HG02798 (cell line): ENCODE measurements at regions not wholly inside any gene's neighbourhood (a gene's known extent, or its start where the extent isn't known, plus 50 kb on each side); places are given as distances from the start of the nearest gene placed in this dataset.
"Not testable (repeated sequence)": the region's sequence is repeated elsewhere in the genome, so short reads cannot be mapped to it uniquely, and the experiment has no call there.

Source experiments
- ATAC-seq: cut with Tn5 transposase; IDR thresholded peaks from one replicate; pipeline ENCODE4 v1.9.1; 2021; ENCODE audit warnings: mild to moderate bottlenecking; ENCODE audit not compliant: unreplicated experiment, poor library complexity

DNA sequence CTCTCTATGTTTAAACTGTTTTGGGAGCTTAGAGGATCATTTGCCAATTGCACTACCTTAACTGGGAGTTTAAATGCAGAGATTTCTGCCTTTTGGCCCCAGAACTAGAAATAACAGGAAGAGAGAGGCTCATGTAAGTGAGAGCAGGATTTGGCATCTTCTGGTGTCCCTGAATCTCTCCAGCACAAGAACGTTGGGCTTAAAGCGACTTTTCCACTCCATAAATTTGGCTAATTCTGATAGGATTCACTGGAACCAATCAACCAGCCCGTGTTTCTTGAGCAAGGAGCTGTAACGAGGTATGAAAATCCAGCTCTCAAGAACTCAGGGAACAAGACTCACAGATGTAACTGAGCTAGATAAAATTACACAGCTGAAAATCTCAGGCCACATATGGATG, 181.0 kb downstream of the C1D start:
- ATAC-seq, result no peak

GRCh38 chr2:67883316-67884087, 179.3 kb downstream of the C1D start:
- ATAC-seq, result no peak

DNA sequence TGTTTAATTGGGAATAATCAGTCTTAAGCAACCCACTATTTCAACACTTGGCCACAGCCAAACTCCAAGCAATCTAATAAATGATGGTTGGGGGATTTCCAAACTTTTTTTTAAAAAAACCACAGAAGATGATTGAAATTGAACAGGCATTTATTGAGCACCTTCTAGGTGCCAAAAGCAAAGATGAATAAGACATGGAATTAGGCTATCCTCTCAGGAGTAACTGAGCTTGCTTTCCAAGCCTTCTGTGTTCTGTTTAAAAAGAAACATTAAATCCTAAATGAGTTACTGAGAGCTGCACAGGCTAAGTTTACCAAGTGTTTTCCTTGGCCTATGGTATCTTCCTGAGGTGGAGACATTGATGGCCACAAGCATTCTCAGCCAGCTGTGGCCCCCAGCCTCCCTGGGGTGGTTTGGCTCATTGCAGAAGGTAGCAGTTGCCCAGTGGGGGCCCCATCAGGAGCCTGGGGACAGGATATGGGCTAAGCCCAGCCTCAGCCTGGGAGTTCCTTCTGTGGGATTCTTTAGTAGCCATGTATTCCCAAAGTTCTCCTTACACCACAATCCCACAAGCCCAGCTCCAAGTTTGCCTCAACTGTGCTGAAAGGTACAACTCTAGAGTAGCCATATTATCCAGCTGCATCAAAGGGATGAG, 174.3 kb downstream of the C1D start:
- ATAC-seq, result no peak

- no peak for ATAC-seq
Observed at GRCh38 chr2:67889056-67889455, 173.7 kb downstream of the C1D start.

DNA sequence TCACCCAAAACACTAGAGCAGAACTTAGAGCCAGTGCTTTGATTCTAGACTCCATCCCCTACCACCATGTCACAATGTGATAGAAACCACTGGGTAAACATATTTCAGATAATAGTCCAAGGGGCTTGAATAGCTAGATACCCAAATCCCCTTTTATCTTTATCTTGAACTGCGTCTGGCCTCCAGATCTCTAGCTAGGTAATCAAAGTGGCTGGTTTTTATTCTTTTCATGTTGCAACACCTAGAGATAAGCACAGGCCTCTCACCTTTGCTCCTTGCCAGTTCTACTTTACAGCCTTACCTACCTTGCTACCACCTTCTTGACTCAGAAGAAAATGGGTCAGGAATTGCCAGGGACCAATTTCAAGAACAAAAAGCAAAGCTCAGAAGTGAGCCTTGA, 171.2 kb downstream of the C1D start:
- no peak for ATAC-seq

DNA sequence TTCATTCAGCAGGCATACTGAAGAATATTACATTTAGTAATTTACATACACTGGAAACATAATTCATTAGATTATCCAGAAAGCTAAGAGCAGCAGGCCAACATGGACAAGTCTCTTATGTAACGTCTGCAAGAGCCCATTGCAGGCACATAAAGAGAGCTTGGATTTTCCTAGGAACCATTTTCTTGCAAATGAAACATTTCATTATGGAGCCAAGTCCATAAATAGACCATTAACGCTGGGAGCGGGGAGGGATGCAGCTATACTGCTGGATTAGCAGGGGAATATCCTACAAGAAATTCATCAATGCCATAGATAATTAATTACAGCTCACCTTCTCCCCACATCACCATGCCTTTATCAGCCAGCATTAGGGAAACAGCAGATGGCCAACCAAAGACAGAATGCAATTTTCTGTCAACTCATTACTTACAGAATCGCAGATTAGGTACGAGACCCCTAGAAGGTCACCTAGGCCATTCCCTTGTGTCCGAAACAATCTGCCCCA, 170.4 kb downstream of the C1D start:
- no peak for ATAC-seq

DNA sequence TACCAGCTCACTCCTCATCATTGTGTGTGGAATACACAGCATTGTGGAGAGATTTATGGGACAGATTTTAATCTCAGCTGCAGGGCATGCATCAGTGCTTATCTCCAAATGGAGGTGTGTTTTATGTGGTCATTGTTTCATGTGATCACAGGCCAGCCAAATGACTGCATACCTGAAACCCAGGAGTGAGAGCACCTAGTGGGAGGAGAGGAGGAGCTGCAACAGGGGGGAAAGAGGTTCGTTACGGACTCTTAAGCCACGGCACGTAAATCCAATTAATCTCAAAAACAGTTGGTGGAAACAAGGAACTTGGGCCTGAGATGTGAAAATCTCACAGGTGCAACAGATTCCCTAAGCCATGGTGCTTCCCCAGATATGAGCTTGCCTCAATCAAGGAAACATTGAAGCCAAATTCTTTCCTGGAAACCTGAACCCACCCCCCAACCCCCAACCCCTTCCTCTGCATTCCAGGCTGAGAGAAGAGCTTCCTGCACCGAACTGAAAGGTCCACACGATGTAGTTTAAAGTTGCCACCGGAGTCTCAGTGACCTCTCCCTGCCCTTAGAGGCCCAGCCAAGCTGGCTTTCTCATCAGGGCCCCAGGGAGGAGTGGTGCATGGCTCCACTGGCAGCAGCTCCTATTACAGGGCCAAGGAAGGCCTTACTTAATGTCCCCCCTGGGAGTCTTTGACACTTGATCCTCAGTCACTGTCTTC, 167.4 kb downstream of the C1D start:
- no peak for ATAC-seq

DNA sequence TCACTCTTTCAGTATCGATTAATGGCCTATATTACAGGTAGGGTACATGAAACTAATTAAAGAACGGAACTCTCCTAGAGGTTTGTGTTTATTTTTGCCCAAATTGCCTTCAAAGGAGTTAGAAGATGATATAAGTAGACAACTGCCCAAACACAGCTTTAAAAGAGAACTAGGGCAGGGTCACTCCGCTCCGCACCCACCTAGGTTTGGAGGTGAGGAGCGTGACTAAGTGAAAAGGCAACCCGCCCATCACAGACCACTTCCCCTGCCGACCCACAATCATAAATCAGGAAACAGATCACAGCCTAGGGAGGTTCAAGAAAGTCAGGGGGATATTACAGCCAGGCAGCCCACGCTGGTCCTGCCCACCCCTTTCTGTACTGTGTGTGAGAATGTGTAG, 166.7 kb downstream of the C1D start:
- no peak for ATAC-seq

GRCh38 chr2:67896476-67896875, 166.3 kb downstream of the C1D start:
- no peak for ATAC-seq

- no peak for ATAC-seq
Observed at GRCh38 chr2:67898595-67898994, 164.2 kb downstream of the C1D start.

GRCh38 chr2:67899187-67899586, 163.6 kb downstream of the C1D start:
- no peak for ATAC-seq

- ATAC-seq, result no peak
Observed at GRCh38 chr2:67900826-67901225, 162.0 kb downstream of the C1D start.

DNA sequence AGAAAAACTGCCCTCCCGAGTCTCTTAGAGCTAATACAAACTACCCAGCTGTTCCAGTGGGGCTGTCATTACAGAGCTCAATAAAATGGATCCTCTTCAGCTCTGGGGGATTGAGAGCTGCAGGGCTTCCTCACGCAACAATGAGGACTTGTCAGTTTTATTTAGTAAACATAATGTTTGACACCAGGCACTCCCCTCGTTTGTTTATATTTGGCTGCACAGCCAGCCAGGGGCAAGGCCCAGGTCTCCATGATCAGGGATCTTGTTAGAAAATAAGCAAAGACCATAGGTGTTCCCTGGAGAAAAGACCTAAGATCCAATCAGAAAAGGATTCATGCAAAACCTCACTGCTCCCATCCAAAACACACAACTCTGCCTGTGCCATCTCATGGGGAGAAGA, 158.2 kb downstream of the C1D start:
- ATAC-seq, result no peak

- no peak for ATAC-seq
Observed at GRCh38 chr2:67904966-67905365, 157.8 kb downstream of the C1D start.

DNA sequence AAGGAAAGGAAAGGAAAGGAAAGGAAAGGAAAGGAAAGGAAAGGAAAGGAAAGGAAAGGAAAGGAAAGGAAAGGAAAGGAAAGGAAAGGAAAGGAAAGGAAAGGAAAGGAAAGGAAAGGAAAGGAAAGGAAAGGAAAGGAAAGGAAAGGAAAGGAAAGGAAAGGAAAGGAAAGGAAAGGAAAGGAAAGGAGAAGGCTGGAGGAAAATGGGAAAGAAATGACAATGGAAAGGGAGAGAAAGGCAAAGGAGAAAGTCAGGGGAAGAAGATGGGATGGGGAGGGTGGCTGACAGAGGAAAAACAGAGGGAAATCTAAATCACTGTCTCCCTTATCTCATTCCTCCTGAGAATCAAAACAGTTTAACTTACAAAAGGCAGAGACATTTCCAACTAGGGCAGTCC, 156.3 kb downstream of the C1D start:
- ATAC-seq, result not testable (repeated sequence)

DNA sequence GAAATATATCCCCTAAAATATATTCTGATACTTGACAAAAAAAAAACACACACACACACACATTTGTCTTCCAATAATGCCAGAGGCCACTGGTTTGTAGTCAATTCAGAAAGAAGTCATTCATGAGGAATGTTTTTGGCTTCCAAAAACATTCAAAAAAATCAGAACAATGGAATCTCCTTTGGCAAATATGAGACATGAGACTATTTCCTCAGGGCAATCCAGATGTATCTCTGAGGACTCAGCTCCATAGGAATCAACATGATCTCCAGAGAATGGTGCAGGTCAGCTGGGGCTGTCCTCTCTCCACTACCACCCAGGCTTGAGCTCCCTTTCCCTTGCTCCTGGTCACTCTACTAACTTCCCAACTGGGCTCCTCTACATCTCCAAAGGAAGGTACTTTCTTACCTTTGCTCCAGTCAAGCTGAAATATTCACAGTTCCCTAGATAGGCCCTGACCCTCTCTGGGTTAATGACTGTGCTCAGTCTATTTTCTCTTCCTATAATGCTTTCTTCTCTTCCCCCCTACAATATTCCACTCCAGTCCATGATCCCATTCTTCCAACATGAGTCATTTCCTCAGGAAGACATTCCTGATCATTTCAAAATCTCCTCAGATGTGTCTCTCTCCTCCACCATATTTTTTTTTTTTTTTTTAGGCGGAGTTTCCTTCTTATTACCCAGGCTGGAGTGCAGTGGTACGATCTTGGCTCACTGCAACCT, 145.3 kb downstream of the C1D start:
- no peak for ATAC-seq

DNA sequence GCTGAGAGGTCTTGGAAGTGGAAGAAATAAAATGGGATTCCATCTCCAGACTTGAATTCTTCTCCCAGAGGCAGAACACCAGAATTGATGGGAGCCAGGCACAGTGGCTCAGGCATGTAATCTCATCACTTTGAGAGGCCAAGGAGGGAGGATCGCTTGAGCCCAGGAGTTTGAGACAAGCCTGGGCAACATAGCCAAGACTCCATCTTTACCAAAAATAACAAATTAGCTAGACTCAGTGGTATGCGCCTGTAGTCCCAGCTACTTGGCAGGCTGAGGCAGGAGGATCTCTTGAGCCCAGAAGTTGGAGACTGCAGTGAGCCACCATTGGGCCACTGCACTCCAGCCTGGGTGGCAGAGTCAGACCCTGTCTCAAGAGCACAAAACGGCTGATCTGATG, 144.3 kb downstream of the C1D start:
- no peak for ATAC-seq

- ATAC-seq, result no peak
Observed at GRCh38 chr2:67919490-67919889, 143.3 kb downstream of the C1D start.

- no peak for ATAC-seq
Observed at GRCh38 chr2:67922080-67922785, 140.6 kb downstream of the C1D start.

DNA sequence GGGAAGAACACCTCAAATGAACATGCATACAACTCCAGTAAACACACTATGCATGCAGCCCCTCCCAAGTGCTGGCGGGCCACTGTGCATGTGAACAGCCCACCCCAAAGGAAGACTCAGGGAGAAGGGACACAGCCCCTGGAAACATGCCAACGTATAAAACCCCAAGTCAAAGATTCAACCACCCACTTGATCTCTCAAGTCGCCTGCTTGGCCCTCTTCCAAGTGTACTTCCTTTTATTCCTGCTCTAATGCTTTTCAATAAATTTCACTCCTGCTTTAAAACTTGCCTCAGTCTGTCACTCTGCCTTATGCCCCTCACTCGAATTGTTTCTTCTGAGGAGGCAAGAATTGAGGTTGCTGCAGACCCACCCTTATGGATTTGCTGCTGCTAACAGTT, 139.1 kb downstream of the C1D start:
- ATAC-seq, result no peak
